ENCODE measurements at regions not wholly inside any gene's neighbourhood (a gene's known extent, or its start where the extent isn't known, plus 50 kb on each side); places are given as distances from the start of the nearest gene placed in this dataset.
A peak's percentile ranks its signal among the peaks of the same experiment; 100 is the strongest.

- TF ChIP-seq EZH2 (IDR thresholded peaks at IDR 0.05; ENCODE audit: low read length, missing control alignments) (no peak), CTCF (conservative IDR thresholded peaks at IDR 0.05 in 1 of 2, IDR thresholded peaks at IDR 0.05 in 1 of 2; ENCODE audit: low read depth in 1 of 2, low read length in 2 of 2) (no peak)
- Histone ChIP-seq H3K4me2 (ENCODE audit: extremely low read depth, insufficient read depth, low read length) (no peak overlapping the region), H3K79me2 (ENCODE audit: control insufficient read depth, insufficient read depth, low read length) (no peaks in the 10 kb centered on the region), H3K36me3 (ENCODE audit: control insufficient read depth, insufficient read depth, low read length) (no peaks in the 10 kb centered on the region), H4K20me1 (ENCODE audit: control insufficient read depth, extremely low read depth, insufficient read depth, low read length) (no peaks in the 10 kb centered on the region), H3K27me3 (ENCODE audit: control insufficient read depth, insufficient read depth, low read length) (peaks cover 6% of the 10 kb centered on the region), H3K9me3 (ENCODE audit: control insufficient read depth, insufficient read depth, low read depth, low read length) (no peaks in the 10 kb centered on the region), H3K4me3 (replicated peaks in 1 of 4; ENCODE audit: control extremely low read depth in 1 of 4, insufficient read depth in 1 of 4, low read depth in 3 of 4, low read length in 4 of 4) (no peak overlapping the region), H2AFZ (ENCODE audit: low read length) (no peak overlapping the region), H3K4me1 (ENCODE audit: control insufficient read depth, extremely low read depth, insufficient read depth, low read length) (peaks cover 4% of the 10 kb centered on the region), H3K9ac (ENCODE audit: insufficient read depth, low read length) (no peak overlapping the region), H3K27ac (ENCODE audit: insufficient read depth, low read length) (no peak overlapping the region)
- no peak for DNase-seq (ENCODE audit: low read depth in 2 of 2)
Observed at GRCh38 chr20:33927724-33928123, 66.0 kb upstream of the RALY start.

DNA sequence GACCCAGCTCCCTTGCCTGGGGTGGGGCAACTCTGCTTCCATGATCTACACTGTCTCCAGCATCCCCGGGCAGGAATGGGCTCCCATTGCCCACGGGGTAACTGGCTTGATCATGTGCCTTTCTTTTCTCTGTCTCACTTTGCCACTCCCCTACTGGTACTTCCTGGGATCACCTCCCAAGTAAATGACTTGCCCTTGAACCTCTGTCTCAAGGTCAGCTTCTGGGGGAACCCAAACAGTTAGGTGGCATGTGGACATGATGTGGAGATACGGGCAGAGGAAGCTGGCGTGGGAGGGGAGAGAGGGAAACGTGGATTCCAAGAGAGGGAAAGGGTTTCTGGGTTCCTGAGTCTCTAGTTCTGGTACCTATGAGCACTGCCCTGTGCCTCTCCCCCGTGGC, 63.8 kb upstream of the RALY start:
- DNase-seq (ENCODE audit: low read depth in 2 of 2): no peak

GRCh38 chr20:33933469-33933909, 60.2 kb upstream of the RALY start:
- H3K79me2 ChIP-seq (ENCODE audit: control insufficient read depth, insufficient read depth, low read length): no peaks in the 10 kb centered on the region
- TF ChIP-seq CTCF (conservative IDR thresholded peaks at IDR 0.05 in 1 of 2, IDR thresholded peaks at IDR 0.05 in 1 of 2; ENCODE audit: low read depth in 1 of 2, low read length in 2 of 2) (peak; percentile 49 to 62), EZH2 (IDR thresholded peaks at IDR 0.05; ENCODE audit: low read length, missing control alignments) (no peak)
- H4K20me1 ChIP-seq (ENCODE audit: control insufficient read depth, extremely low read depth, insufficient read depth, low read length): no peaks in the 10 kb centered on the region
- H3K4me1 ChIP-seq (ENCODE audit: control insufficient read depth, extremely low read depth, insufficient read depth, low read length): no peaks in the 10 kb centered on the region
- H3K36me3 ChIP-seq (ENCODE audit: control insufficient read depth, insufficient read depth, low read length): no peaks in the 10 kb centered on the region
- H3K9ac ChIP-seq (ENCODE audit: insufficient read depth, low read length): no peak overlapping the region
- H3K4me2 ChIP-seq (ENCODE audit: extremely low read depth, insufficient read depth, low read length): no peak overlapping the region
- no peak overlapping the region for H3K4me3 ChIP-seq (replicated peaks in 1 of 4; ENCODE audit: control extremely low read depth in 1 of 4, insufficient read depth in 1 of 4, low read depth in 3 of 4, low read length in 4 of 4)
- H3K27ac ChIP-seq (ENCODE audit: insufficient read depth, low read length): no peak overlapping the region
- peak in 1 of 2 donors; percentile 73 for DNase-seq (ENCODE audit: low read depth in 2 of 2)
- H3K9me3 ChIP-seq (ENCODE audit: control insufficient read depth, insufficient read depth, low read depth, low read length): no peaks in the 10 kb centered on the region
- peaks cover 6% of the 10 kb centered on the region for H3K27me3 ChIP-seq (ENCODE audit: control insufficient read depth, insufficient read depth, low read length)
- peak overlapping the region; percentile 69 for H2AFZ ChIP-seq (ENCODE audit: low read length)

More for the DNA sequence above, 63.8 kb upstream of the RALY start:
- no peak overlapping the region for H3K4me2 ChIP-seq (ENCODE audit: extremely low read depth, insufficient read depth, low read length)
- no peak overlapping the region for H3K4me3 ChIP-seq (replicated peaks in 1 of 4; ENCODE audit: control extremely low read depth in 1 of 4, insufficient read depth in 1 of 4, low read depth in 3 of 4, low read length in 4 of 4)
- H3K9ac ChIP-seq (ENCODE audit: insufficient read depth, low read length): no peak overlapping the region
- H2AFZ ChIP-seq (ENCODE audit: low read length): no peak overlapping the region
- peaks cover 6% of the 10 kb centered on the region for H3K27me3 ChIP-seq (ENCODE audit: control insufficient read depth, insufficient read depth, low read length)
- no peaks in the 10 kb centered on the region for H4K20me1 ChIP-seq (ENCODE audit: control insufficient read depth, extremely low read depth, insufficient read depth, low read length)
- no peak overlapping the region for H3K27ac ChIP-seq (ENCODE audit: insufficient read depth, low read length)
- no peaks in the 10 kb centered on the region for H3K36me3 ChIP-seq (ENCODE audit: control insufficient read depth, insufficient read depth, low read length)
- H3K9me3 ChIP-seq (ENCODE audit: control insufficient read depth, insufficient read depth, low read depth, low read length): no peaks in the 10 kb centered on the region
- no peaks in the 10 kb centered on the region for H3K79me2 ChIP-seq (ENCODE audit: control insufficient read depth, insufficient read depth, low read length)
- TF ChIP-seq EZH2 (IDR thresholded peaks at IDR 0.05; ENCODE audit: low read length, missing control alignments) (no peak), CTCF (conservative IDR thresholded peaks at IDR 0.05 in 1 of 2, IDR thresholded peaks at IDR 0.05 in 1 of 2; ENCODE audit: low read depth in 1 of 2, low read length in 2 of 2) (no peak)
- peaks cover 4% of the 10 kb centered on the region for H3K4me1 ChIP-seq (ENCODE audit: control insufficient read depth, extremely low read depth, insufficient read depth, low read length)

Data from fibroblast of lung (primary cell).